ENCODE measurements at regions not wholly inside any gene's neighbourhood (a gene's known extent, or its start where the extent isn't known, plus 50 kb on each side); places are given as distances from the start of the nearest gene placed in this dataset.
"Not testable (repeated sequence)": the region's sequence is repeated elsewhere in the genome, so short reads cannot be mapped to it uniquely, and the experiment has no call there.

DNA sequence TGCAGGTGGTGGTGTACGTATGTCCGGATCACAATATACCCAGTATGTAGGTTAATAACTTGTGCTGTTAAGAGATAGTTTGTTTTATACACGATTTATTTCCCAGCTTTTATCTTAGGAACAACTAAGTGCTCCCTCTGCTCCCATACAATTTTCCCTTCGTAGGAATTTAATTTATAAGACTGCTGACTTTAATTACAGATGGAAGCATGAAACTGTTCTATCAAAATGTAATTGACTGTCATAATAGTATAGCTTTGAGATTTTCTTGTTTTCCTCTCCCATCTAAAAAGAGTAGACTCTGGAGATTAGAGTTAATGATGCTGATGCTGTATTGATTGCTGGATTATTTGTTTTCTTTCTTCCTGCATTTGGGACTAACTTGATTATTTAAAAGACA, 370.7 kb upstream of the SGO1 start:
- no peak for DNase-seq (ENCODE audit: low spot score in 2 of 2, unreplicated experiment in 2 of 2)
- H3K4me3 Mint-ChIP-seq: no peak overlapping the region
- TF ChIP-seq CTCF (IDR thresholded peaks at IDR 0.05; ENCODE audit: unreplicated experiment): no peak
- peaks cover 13% of the 10 kb centered on the region for H3K4me1 Mint-ChIP-seq
- H3K27me3 Mint-ChIP-seq (ENCODE audit: low read depth): no peaks in the 10 kb centered on the region
- H3K36me3 Mint-ChIP-seq: no peaks in the 10 kb centered on the region
- peaks cover 6% of the 10 kb centered on the region for H3K9me3 Mint-ChIP-seq
- no peak overlapping the region for H3K27ac Mint-ChIP-seq

- TF ChIP-seq CTCF (IDR thresholded peaks at IDR 0.05; ENCODE audit: unreplicated experiment): no peak
- Mint-ChIP-seq H3K27me3 (ENCODE audit: low read depth) (no peaks in the 10 kb centered on the region), H3K4me1 (no peaks in the 10 kb centered on the region), H3K36me3 (peaks cover 2% of the 10 kb centered on the region), H3K4me3 (no peak overlapping the region), H3K9me3 (peaks cover 9% of the 10 kb centered on the region), H3K27ac (no peak overlapping the region)
- DNase-seq (ENCODE audit: low spot score in 2 of 2, unreplicated experiment in 2 of 2): no peak
Observed at GRCh38 chr3:20552605-20553275, 366.7 kb upstream of the SGO1 start.

GRCh38 chr3:20547361-20548269, 361.6 kb upstream of the SGO1 start:
- not testable (repeated sequence) for DNase-seq (ENCODE audit: low spot score in 2 of 2, unreplicated experiment in 2 of 2); H3K4me3 Mint-ChIP-seq; H3K4me1 Mint-ChIP-seq; H3K27me3 Mint-ChIP-seq (ENCODE audit: low read depth); H3K27ac Mint-ChIP-seq; H3K36me3 Mint-ChIP-seq
- H3K9me3 Mint-ChIP-seq: peaks cover 16% of the 10 kb centered on the region

DNA sequence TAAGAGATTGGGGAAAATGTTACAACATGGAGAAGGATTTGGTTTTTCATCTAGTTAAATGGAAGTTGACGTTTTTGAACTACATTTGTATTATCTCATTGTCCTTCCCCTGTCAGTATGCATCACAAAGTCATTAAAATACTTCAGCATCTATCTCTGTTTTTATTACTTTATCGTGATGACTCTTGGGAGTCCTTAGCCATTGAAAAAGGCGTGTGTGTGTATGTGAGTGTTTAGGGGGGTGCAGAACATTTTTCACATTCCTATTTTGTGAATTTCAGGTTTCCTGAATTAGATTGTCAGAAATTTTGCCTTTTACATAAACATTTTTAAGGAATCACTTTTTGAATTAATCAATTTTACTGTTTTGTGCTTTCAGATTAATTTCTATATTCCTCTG, 360.6 kb upstream of the SGO1 start:
- Mint-ChIP-seq H3K4me1 (peaks cover 6% of the 10 kb centered on the region), H3K36me3 (peaks cover 3% of the 10 kb centered on the region), H3K4me3 (no peak overlapping the region), H3K9me3 (peaks cover 12% of the 10 kb centered on the region), H3K27ac (no peak overlapping the region), H3K27me3 (ENCODE audit: low read depth) (no peaks in the 10 kb centered on the region)
- DNase-seq (ENCODE audit: low spot score in 2 of 2, unreplicated experiment in 2 of 2): no peak
- no peak for TF ChIP-seq CTCF (IDR thresholded peaks at IDR 0.05; ENCODE audit: unreplicated experiment)

DNA sequence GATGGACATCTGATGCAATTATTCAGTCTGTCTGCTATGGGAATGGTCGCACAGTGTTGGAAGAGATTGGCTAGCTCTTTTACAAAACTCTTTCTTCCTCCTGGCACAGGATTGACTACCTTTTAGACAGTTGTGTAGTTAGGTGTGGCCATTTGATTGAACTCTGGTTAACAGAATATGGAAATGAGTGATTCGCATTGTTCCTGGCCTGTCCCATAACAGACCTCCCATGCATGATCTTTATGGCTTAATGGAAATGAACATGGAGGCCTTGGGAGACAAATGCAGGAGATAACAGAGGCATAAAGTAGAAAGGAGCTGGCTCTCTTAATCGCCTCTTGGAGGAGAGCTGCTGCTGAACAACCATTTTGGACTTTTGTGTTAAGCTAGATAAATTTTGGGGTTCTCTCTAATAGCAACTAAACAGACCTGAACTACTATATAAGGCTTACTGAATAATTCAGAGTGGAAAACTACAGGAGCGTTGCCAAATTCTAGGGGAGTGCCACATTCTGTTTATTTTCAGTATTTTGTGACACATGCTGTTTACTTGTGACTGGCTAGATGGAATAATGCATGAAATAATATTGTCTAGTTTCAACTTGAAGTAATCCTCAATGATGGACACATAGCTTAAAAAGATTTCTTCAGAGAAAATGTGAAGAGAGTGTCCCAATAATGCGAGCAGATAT, 357.7 kb upstream of the SGO1 start:
- no peak for TF ChIP-seq CTCF (IDR thresholded peaks at IDR 0.05; ENCODE audit: unreplicated experiment)

DNA sequence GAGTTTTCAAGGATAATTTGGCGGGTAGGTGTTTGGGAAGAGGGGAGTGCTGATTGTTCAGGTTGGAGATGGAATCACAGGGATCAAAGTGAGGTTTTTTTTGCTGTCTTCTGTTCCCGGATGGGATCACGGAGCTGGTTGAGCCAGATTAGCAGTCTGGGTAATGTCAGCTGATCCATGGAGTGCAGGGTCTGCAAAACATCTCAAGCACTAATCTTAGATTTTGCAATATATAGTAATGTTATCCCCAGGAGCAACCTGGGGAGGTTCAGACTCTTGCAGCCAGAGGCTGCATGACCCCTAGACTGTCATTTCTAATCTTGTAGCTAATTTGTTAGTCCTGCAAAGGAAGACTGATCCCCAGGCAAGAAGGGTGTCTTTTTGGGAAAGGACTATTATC, 354.1 kb upstream of the SGO1 start:
- no peaks in the 10 kb centered on the region for H3K9me3 Mint-ChIP-seq
- DNase-seq (ENCODE audit: low spot score in 2 of 2, unreplicated experiment in 2 of 2): no peak
- peaks cover 22% of the 10 kb centered on the region for H3K4me1 Mint-ChIP-seq
- no peak overlapping the region for H3K27ac Mint-ChIP-seq
- no peak overlapping the region for H3K4me3 Mint-ChIP-seq
- H3K36me3 Mint-ChIP-seq: no peaks in the 10 kb centered on the region
- no peaks in the 10 kb centered on the region for H3K27me3 Mint-ChIP-seq (ENCODE audit: low read depth)
- TF ChIP-seq CTCF (IDR thresholded peaks at IDR 0.05; ENCODE audit: unreplicated experiment): no peak

More for the DNA sequence above, 357.7 kb upstream of the SGO1 start:
- no peaks in the 10 kb centered on the region for H3K27me3 Mint-ChIP-seq (ENCODE audit: low read depth)
- no peak for DNase-seq (ENCODE audit: low spot score in 2 of 2, unreplicated experiment in 2 of 2)
- peaks cover 1% of the 10 kb centered on the region for H3K36me3 Mint-ChIP-seq
- H3K4me1 Mint-ChIP-seq: peaks cover 22% of the 10 kb centered on the region
- no peak overlapping the region for H3K27ac Mint-ChIP-seq
- peaks cover 10% of the 10 kb centered on the region for H3K9me3 Mint-ChIP-seq
- H3K4me3 Mint-ChIP-seq: no peak overlapping the region

All from mesothelial cell of epicardium (in vitro differentiated cells).